SK-N-MC (cell line): ENCODE measurements at regions not wholly inside any gene's neighbourhood (a gene's known extent, or its start where the extent isn't known, plus 50 kb on each side); places are given as distances from the start of the nearest gene placed in this dataset.

Source experiments
- EZH2 ChIP-seq: fragments of 200-600 bp; sonication (generic); IDR thresholded peaks from one replicate; pipeline ENCODE4 v1.6.1; 2017; ENCODE audit warnings: antibody characterized with exemption
- FOXP2 ChIP-seq: optimal IDR thresholded peaks from 2 replicates; pipeline ENCODE3; 2011; ENCODE audit warnings: mild to moderate bottlenecking, moderate library complexity; ENCODE audit not compliant: insufficient read depth; ENCODE audit errors: extremely low read length, control extremely low read depth
- POLR2AphosphoS5 ChIP-seq: IDR thresholded peaks from 2 replicates; pipeline ENCODE4 v1.6.1; 2012; ENCODE audit warnings: mild to moderate bottlenecking, low read depth, low read length, borderline replicate concordance

DNA sequence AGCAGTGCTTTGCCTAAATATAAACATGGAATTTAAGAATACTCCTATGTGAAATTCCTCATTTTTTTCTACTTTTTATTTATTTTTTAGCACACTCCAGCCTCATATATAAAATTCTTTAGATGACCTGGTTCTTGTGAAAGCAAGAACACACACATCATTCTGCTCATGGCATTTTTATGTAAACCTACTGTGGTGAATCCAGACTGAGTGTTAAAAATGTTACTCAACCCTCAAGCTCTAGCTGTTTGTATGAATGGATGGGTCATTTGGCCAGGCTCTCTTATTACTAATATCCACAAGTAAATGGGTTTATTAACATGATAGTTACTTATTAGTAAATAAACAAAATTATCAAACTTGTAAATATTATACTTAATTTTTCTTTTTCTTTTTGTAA lies 551.7 kb upstream of the LRRN3 start:
- TF ChIP-seq POLR2AphosphoS5 (no peak), EZH2 (no peak), FOXP2 (no peak)
